ENCODE measurements at regions not wholly inside any gene's neighbourhood (a gene's known extent, or its start where the extent isn't known, plus 50 kb on each side); places are given as distances from the start of the nearest gene placed in this dataset.

GRCh38 chr4:147096667-147097604, 151.3 kb upstream of the TTC29 start (continued):
- no peak for TF ChIP-seq ZNF592 (IDR thresholded peaks at IDR 0.05)

- in situ Hi-C loops (cut with MboI): no loop called here
- ATAC-seq: no peak
- POLR2A ChIA-PET: no interaction called here
Measured at GRCh38 chr4:147101678-147102077, 156.0 kb upstream of the TTC29 start.

More at GRCh38 chr4:147101678-147102077, 156.0 kb upstream of the TTC29 start:
- WGBS (ENCODE audit: insufficient coverage, low coverage, missing lambda C conversion rate): 0% methylated on average over 2 of the region's 2 CpGs
- H3K27me3 ChIP-seq (ENCODE audit: control insufficient read depth in 2 of 2, insufficient read depth in 2 of 2, low read length in 2 of 2): no peaks in the 10 kb centered on the region
- TF ChIP-seq ZNF639 (CRISPR knock-in tag; conservative IDR thresholded peaks at IDR 0.05 in 1 of 2, IDR thresholded peaks at IDR 0.05 in 1 of 2) (no peak), ZNF311 (CRISPR knock-in tag; IDR thresholded peaks at IDR 0.05) (no peak), MCM2 (IDR thresholded peaks at IDR 0.05; ENCODE audit: low read depth) (no peak), CBX8 (IDR thresholded peaks at IDR 0.05; ENCODE audit: borderline replicate concordance, extremely low read depth, low read depth, low read length, poor library complexity, severe bottlenecking) (no peak), ZNF212 (CRISPR knock-in tag; IDR thresholded peaks at IDR 0.05) (no peak), ZFP36 (IDR thresholded peaks at IDR 0.05; ENCODE audit: low read depth, low read length, partially characterized antibody) (no peak), ZHX1 (conservative IDR thresholded peaks at IDR 0.05; ENCODE audit: low read length) (no peak), TCF7L2 (IDR thresholded peaks at IDR 0.05; ENCODE audit: low read depth, low read length) (no peak), MCM5 (IDR thresholded peaks at IDR 0.05; ENCODE audit: low read depth) (no peak), SRSF7 (optimal IDR thresholded peaks at IDR 0.05; ENCODE audit: low read depth, low read length) (no peak)
- H3K9ac ChIP-seq (ENCODE audit: insufficient read depth in 1 of 2, low read depth in 2 of 2, low read length in 2 of 2): no peak overlapping the region
- no peak overlapping the region for H3K4me3 ChIP-seq
- intact Hi-C loops (cut with micrococcal nuclease): no loop called here
- H3K79me2 ChIP-seq (ENCODE audit: control insufficient read depth, insufficient read depth, low read length): no peaks in the 10 kb centered on the region
- no peaks in the 10 kb centered on the region for H3K9me3 ChIP-seq (replicated peaks; ENCODE audit: control insufficient read depth, insufficient read depth, low read depth, low read length)
- no peaks in the 10 kb centered on the region for H3K9me1 ChIP-seq (ENCODE audit: control insufficient read depth, insufficient read depth, low read length)
- H2AFZ ChIP-seq (ENCODE audit: low read depth, low read length): no peak overlapping the region
- no TSS peak for BruUV-seq (replicated peaks)
- CTCF ChIA-PET (ENCODE audit: low intra/inter-chr PET ratio): no interaction called here
- FAIRE-seq (no peak), DNase-seq (ENCODE audit: extremely low read depth in 1 of 4, low spot score in 3 of 4) (no peak)
- no peaks in the 10 kb centered on the region for H4K20me1 ChIP-seq (replicated peaks; ENCODE audit: control insufficient read depth, insufficient read depth, low read length)
- H3K4me1 ChIP-seq (replicated peaks in 1 of 2; ENCODE audit: control insufficient read depth in 2 of 2, insufficient read depth in 2 of 2, low read length in 2 of 2): no peaks in the 10 kb centered on the region
- H3K36me3 ChIP-seq (ENCODE audit: control insufficient read depth, insufficient read depth, low read length): no peaks in the 10 kb centered on the region
- no peak overlapping the region for H3K4me2 ChIP-seq (ENCODE audit: insufficient read depth, low read length)
- no peak overlapping the region for H3K27ac ChIP-seq (ENCODE audit: extremely low read depth, low read depth, low read length)
